ENCODE measurements at regions not wholly inside any gene's neighbourhood (a gene's known extent, or its start where the extent isn't known, plus 50 kb on each side); places are given as distances from the start of the nearest gene placed in this dataset.
"Not testable (repeated sequence)": the region's sequence is repeated elsewhere in the genome, so short reads cannot be mapped to it uniquely, and the experiment has no call there.

DNA sequence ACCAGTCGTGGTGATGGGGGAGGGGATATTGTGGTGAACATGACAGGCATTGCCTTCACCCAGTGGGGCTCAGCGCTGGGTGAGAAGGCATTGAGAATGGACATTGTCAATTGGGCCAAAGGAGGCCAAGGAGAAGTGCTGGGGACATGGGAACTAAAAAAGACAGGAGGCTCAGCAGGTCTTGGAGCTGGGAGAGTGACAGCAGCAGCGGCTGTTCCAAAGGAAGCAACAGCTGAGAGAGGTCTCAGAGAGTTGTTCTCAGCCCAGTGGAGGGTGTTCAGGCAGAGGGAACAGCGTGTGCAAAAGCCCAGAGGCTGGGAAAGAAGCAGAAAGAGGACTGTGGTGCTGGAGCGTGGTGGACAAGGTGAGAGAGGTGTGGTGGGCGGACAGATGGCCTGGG is 56.6 kb upstream of the ASNS start:
- not testable (repeated sequence) for DNase-seq (ENCODE audit: extremely low read depth in 1 of 2, low read depth in 1 of 2)

GRCh38 chr7:97927790-97928748 is 55.9 kb upstream of the ASNS start:
- peak; percentile 26 to 29 for DNase-seq (ENCODE audit: extremely low read depth in 1 of 2, low read depth in 1 of 2)
